Gastroesophageal sphincter (tissue), 4 donors: ENCODE measurements at regions not wholly inside any gene's neighbourhood (a gene's known extent, or its start where the extent isn't known, plus 50 kb on each side); places are given as distances from the start of the nearest gene placed in this dataset.

Experiments
- ATAC-seq: fragments of 150-250 bp; one replicate; pipeline ENCODE4 v1.9.1; 2016; ENCODE audit warnings: mild to moderate bottlenecking, moderate library complexity
- H3K27ac ChIP-seq, 4 donors: fragments of 200-600 bp; sonication (generic) in 3 of 4; 1 replicate in 3 of 4; 2 replicates in 1 of 4; pipeline ENCODE4 v1.5.1; 2016 to 2019
- H3K27me3 ChIP-seq: fragments of 200-600 bp; sonication (generic); one replicate; pipeline ENCODE4 v1.5.1; 2019
- H3K36me3 ChIP-seq, 2 donors: fragments of 200-600 bp; sonication (generic); one replicate each; pipeline ENCODE4 v1.5.1; 2019; ENCODE audit warnings: control low read depth in 1 of 2
- H3K4me1 ChIP-seq, 3 donors: fragments of 200-600 bp; sonication (generic); 1 replicate in 2 of 3; 2 replicates in 1 of 3; pipeline ENCODE4 v1.5.1; 2016 to 2019; ENCODE audit warnings: control low read depth in 2 of 3
- H3K4me3 ChIP-seq, 2 donors: fragments of 200-600 bp; sonication (generic); one replicate each; pipeline ENCODE4 v1.5.1; 2019; ENCODE audit warnings: mild to moderate bottlenecking in 1 of 2, moderate library complexity in 1 of 2
- H3K9me3 ChIP-seq, 3 donors: fragments of 200-600 bp; sonication (generic); one replicate each; pipeline ENCODE4 v1.5.1; 2017 to 2019; ENCODE audit warnings: control low read depth in 2 of 3
- EP300 ChIP-seq: sonication (generic); formaldehyde crosslinking; IDR thresholded peaks from one replicate; pipeline ENCODE4 v1.6.1; 2017; ENCODE audit warnings: antibody characterized with exemption, mild to moderate bottlenecking
- POLR2A ChIP-seq, 2 donors: fragments of 450-650 bp; IDR thresholded peaks; one replicate each; pipeline ENCODE4 v1.6.1; 2017; ENCODE audit warnings: antibody characterized with exemption in 2 of 2, mild to moderate bottlenecking in 2 of 2, moderate library complexity in 1 of 2
- POLR2AphosphoS5 ChIP-seq: sonication (generic); formaldehyde crosslinking; IDR thresholded peaks from one replicate; pipeline ENCODE4 v1.6.1; 2017; ENCODE audit warnings: antibody characterized with exemption
- WGBS, 2 donors: methylation state at CpG; one replicate each; pipeline ENCODE4 v1.1.5; 2018; ENCODE audit warnings: low coverage in 1 of 2; 5-methylcytosine and 5-hydroxymethylcytosine counted together
- TF ChIP-seq, protein P1 (sequence below), 4 experiments: fragments of 200-600 bp in 2 of 4; fragments of 450-650 bp in 2 of 4; sonication (generic) in 1 of 4; IDR thresholded peaks; one replicate each; pipeline ENCODE4 v1.5.1; 2017 to 2019; ENCODE audit warnings: antibody characterized with exemption in 4 of 4, mild to moderate bottlenecking in 2 of 4, moderate library complexity in 2 of 4

DNA sequence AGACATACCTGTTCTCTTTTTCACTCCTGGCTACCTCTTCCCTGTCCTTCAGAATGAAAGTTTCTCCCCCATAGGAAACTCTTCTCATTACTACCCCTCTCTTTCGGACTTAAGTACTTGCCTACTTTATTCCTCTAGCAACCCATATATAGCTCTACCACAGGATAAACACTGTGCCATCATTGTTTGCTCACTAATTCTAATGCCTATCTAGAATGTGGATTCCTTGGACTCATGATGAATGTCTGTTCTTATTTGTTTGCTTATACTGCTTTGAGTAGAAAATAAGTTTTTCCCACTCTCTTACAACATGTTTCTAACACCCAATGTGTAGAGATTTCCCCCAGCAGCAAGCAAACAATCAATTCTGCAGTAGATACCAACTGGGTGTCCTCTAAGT, 1094.9 kb downstream of the SLC6A15 start:
- H3K27ac ChIP-seq: no peak overlapping the region
- no peaks in the 10 kb centered on the region for H3K27me3 ChIP-seq
- H3K9me3 ChIP-seq: no peaks in the 10 kb centered on the region
- H3K4me1 ChIP-seq: no peaks in the 10 kb centered on the region
- no peaks in the 10 kb centered on the region for H3K36me3 ChIP-seq
- TF ChIP-seq POLR2A (IDR thresholded peaks at IDR 0.05): no peak
- no peak for TF ChIP-seq EP300
- no peak for TF ChIP-seq POLR2AphosphoS5
- no peak for ATAC-seq
- no peak overlapping the region for H3K4me3 ChIP-seq
- WGBS, 2 donors: 86 to 88% methylated on average over 1 of the region's 1 CpG

DNA sequence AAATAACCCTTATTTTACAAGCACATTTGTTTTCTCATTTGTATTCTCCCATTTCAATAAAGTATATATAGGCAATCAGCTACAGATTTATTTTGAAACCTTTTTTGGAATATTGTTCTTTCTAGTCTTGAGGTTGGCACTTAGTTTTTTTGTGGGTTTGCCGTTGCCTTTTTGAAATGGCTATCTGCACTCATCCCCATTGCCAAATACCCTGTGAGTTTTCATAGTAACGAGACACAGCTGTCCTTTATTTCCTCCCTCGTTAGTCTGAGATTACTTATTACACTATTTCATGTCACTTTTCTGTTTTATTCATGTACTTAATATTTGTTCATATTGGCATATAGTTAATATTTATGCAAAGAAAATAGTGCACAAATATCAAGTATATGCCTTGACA, 1104.0 kb downstream of the SLC6A15 start:
- Histone ChIP-seq H3K4me3 (no peak overlapping the region), H3K9me3 (no peaks in the 10 kb centered on the region), H3K27ac (no peak overlapping the region), H3K36me3 (no peaks in the 10 kb centered on the region), H3K4me1 (no peaks in the 10 kb centered on the region), H3K27me3 (no peaks in the 10 kb centered on the region)
- TF ChIP-seq EP300: no peak
- TF ChIP-seq POLR2A (IDR thresholded peaks at IDR 0.05): no peak
- TF ChIP-seq, protein P1, sequence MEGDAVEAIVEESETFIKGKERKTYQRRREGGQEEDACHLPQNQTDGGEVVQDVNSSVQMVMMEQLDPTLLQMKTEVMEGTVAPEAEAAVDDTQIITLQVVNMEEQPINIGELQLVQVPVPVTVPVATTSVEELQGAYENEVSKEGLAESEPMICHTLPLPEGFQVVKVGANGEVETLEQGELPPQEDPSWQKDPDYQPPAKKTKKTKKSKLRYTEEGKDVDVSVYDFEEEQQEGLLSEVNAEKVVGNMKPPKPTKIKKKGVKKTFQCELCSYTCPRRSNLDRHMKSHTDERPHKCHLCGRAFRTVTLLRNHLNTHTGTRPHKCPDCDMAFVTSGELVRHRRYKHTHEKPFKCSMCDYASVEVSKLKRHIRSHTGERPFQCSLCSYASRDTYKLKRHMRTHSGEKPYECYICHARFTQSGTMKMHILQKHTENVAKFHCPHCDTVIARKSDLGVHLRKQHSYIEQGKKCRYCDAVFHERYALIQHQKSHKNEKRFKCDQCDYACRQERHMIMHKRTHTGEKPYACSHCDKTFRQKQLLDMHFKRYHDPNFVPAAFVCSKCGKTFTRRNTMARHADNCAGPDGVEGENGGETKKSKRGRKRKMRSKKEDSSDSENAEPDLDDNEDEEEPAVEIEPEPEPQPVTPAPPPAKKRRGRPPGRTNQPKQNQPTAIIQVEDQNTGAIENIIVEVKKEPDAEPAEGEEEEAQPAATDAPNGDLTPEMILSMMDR (IDR thresholded peaks at IDR 0.05): no peak
- no peak for TF ChIP-seq POLR2AphosphoS5
- 54 to 55% methylated on average over 3 of the region's 3 CpGs for WGBS, 2 donors
- ATAC-seq: no peak

DNA sequence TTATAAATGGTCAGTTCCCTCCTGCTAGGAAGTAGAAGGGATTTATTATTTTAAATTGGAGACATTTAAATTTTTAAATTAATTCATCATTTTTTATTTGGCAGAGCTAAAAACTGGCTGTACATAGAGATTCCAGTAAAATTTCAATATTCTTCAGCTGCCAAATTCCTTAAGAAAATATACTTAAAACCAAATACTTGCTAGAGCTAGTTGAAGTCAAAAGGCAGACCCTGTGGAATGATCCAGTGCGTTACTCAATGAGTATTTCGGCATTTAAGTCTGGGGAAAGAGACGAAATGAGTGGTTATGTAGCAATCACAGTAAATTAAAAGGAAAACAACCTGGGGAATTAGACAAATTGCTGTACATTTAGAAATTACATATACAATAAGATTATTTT, 1104.7 kb downstream of the SLC6A15 start:
- Histone ChIP-seq H3K36me3 (no peaks in the 10 kb centered on the region), H3K27me3 (no peaks in the 10 kb centered on the region), H3K4me1 (no peaks in the 10 kb centered on the region), H3K9me3 (no peaks in the 10 kb centered on the region), H3K4me3 (no peak overlapping the region), H3K27ac (no peak overlapping the region)
- TF ChIP-seq, protein P1 (IDR thresholded peaks at IDR 0.05): no peak
- no peak for TF ChIP-seq POLR2AphosphoS5
- 37 to 72% methylated on average over 3 of the region's 3 CpGs for WGBS, 2 donors
- no peak for ATAC-seq

DNA sequence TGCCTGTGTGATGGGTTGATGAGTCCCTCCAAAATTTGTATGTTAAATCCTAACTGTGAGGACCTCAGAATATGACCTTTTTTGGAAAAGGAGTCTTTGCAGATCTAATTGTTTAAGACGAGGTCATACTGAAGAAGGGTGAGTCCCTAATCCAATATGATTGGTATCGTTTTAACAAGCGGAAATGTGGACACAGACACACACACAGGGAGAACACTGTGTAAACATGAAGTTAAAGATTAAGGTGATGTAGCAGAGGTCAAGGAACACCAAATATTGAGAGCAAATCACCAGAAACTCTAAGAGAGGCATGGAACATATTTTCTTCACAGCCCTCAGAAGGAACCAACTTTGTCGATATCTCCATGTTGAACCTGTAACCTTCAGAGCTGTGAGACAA, 1106.7 kb downstream of the SLC6A15 start:
- WGBS, 2 donors: 50 to 93% methylated on average over 4 of the region's 4 CpGs
- no peak for ATAC-seq
- Histone ChIP-seq H3K9me3 (no peaks in the 10 kb centered on the region), H3K27ac (no peak overlapping the region), H3K27me3 (no peaks in the 10 kb centered on the region), H3K4me1 (no peaks in the 10 kb centered on the region), H3K4me3 (no peak overlapping the region), H3K36me3 (no peaks in the 10 kb centered on the region)
- TF ChIP-seq EP300 (no peak), POLR2AphosphoS5 (no peak), POLR2A (IDR thresholded peaks at IDR 0.05) (no peak)
- TF ChIP-seq, protein P1 (IDR thresholded peaks at IDR 0.05): no peak

DNA sequence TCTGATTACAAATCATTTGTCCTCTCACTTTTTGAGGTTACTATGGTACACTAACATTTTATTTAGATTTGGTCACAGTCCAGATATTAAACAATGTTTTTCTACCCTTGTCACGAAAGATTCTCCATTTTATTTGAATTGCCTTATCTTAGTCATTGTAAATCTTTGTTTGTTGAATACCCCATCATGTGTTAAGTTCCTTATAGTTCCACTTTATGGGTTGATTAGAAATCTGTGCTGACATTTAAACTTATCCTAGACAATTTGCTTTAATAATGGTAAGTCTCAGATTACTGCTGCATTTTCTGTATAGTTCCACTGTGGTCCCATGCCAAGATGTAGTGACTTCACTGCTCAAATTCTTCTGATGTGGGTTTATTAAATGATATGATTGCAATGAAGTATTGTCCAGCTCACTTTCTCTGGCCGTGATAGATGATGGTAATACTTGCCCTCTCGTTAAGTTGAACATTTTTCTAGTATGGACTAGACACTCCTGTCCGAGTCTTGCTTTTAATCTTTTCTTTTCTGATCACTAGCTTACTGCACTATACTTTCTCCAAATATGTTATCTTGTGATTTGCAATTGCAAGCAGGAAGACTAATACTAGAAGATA, 1107.3 kb downstream of the SLC6A15 start:
- WGBS, 2 donors: 54 to 67% methylated on average over 4 of the region's 4 CpGs
- no peaks in the 10 kb centered on the region for H3K9me3 ChIP-seq

More for the DNA sequence above, 1107.3 kb downstream of the SLC6A15 start:
- Histone ChIP-seq H3K36me3 (no peaks in the 10 kb centered on the region), H3K27me3 (no peaks in the 10 kb centered on the region), H3K4me3 (no peak overlapping the region), H3K4me1 (no peaks in the 10 kb centered on the region), H3K27ac (no peak overlapping the region)
- TF ChIP-seq POLR2A (IDR thresholded peaks at IDR 0.05): no peak
- TF ChIP-seq, protein P1 (IDR thresholded peaks at IDR 0.05): no peak
- no peak for ATAC-seq
